ENCODE measurements at regions not wholly inside any gene's neighbourhood (a gene's known extent, or its start where the extent isn't known, plus 50 kb on each side); places are given as distances from the start of the nearest gene placed in this dataset.

DNA sequence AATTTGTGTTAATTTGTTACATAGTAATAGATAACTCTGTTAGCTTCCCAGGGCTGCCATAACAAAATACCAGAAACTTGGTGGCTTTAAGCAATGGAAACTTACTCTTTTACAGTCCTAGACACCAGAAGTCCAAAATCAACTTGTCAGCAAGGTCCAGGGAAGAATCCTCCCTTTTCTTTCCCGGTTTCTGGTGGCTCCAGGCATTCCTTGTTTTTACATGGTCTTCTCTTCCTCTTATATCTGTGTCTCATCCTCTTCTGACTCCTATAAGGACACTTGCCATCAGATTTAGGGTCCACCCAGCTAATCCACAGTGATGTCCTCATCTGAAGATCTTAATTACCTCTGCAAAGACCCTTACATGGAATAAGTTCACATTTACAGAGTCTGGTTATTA is 95.6 kb downstream of the DDX1 start:
- peaks cover 2% of the 10 kb centered on the region for H3K27me3 ChIP-seq (replicated peaks; ENCODE audit: control insufficient read depth, insufficient read depth, low read length)
- no peaks in the 10 kb centered on the region for H3K36me3 ChIP-seq (ENCODE audit: control insufficient read depth, insufficient read depth, low read length)
- H3K4me3 ChIP-seq (replicated peaks; ENCODE audit: low read depth, low read length) = no peak overlapping the region
- no peak for DNase-seq (ENCODE audit: extremely low read depth, insufficient read length)
- TF ChIP-seq, protein P1, sequence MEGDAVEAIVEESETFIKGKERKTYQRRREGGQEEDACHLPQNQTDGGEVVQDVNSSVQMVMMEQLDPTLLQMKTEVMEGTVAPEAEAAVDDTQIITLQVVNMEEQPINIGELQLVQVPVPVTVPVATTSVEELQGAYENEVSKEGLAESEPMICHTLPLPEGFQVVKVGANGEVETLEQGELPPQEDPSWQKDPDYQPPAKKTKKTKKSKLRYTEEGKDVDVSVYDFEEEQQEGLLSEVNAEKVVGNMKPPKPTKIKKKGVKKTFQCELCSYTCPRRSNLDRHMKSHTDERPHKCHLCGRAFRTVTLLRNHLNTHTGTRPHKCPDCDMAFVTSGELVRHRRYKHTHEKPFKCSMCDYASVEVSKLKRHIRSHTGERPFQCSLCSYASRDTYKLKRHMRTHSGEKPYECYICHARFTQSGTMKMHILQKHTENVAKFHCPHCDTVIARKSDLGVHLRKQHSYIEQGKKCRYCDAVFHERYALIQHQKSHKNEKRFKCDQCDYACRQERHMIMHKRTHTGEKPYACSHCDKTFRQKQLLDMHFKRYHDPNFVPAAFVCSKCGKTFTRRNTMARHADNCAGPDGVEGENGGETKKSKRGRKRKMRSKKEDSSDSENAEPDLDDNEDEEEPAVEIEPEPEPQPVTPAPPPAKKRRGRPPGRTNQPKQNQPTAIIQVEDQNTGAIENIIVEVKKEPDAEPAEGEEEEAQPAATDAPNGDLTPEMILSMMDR (IDR thresholded peaks at IDR 0.05; ENCODE audit: insufficient read depth, low read length, poor library complexity, severe bottlenecking) = no peak

GRCh38 chr2:15687720-15688119 is 96.1 kb downstream of the DDX1 start:
- DNase-seq (ENCODE audit: extremely low read depth, insufficient read length) = no peak
- TF ChIP-seq, protein P1 (IDR thresholded peaks at IDR 0.05; ENCODE audit: insufficient read depth, low read length, poor library complexity, severe bottlenecking) = no peak
- Histone ChIP-seq H3K27me3 (replicated peaks; ENCODE audit: control insufficient read depth, insufficient read depth, low read length) (peaks cover 2% of the 10 kb centered on the region), H3K4me3 (replicated peaks; ENCODE audit: low read depth, low read length) (no peak overlapping the region), H3K36me3 (ENCODE audit: control insufficient read depth, insufficient read depth, low read length) (no peaks in the 10 kb centered on the region)

- DNase-seq (ENCODE audit: extremely low read depth, insufficient read length) = no peak
- H3K27me3 ChIP-seq (replicated peaks; ENCODE audit: control insufficient read depth, insufficient read depth, low read length) = peaks cover 2% of the 10 kb centered on the region
Measured at GRCh38 chr2:15688924-15689568, 97.4 kb downstream of the DDX1 start.

DNA sequence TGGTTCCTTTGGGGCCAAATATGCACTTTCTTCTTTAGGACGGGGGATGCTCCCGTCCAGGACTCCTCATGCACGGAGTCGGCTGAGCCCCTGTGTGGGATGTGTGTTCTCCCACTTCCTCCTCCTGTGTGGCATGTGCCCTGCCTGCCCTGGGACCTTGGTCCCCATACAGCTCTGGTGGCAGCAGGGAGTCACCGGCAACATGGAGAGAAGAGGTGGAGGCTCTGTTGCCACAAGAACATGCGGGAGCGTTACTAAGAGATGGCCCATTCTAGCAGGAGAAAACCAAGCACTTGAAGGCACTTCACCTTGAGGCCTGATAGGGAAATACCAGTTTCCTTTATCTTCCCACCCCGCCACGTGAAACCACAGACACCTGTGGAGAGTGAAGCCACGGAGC is 98.0 kb downstream of the DDX1 start:
- Histone ChIP-seq H3K36me3 (ENCODE audit: control insufficient read depth, insufficient read depth, low read length) (no peaks in the 10 kb centered on the region), H3K27me3 (replicated peaks; ENCODE audit: control insufficient read depth, insufficient read depth, low read length) (peaks cover 2% of the 10 kb centered on the region), H3K4me3 (replicated peaks; ENCODE audit: low read depth, low read length) (no peak overlapping the region)
- DNase-seq (ENCODE audit: extremely low read depth, insufficient read length) = no peak
- TF ChIP-seq, protein P1 (IDR thresholded peaks at IDR 0.05; ENCODE audit: insufficient read depth, low read length, poor library complexity, severe bottlenecking) = no peak

More at GRCh38 chr2:15688924-15689568, 97.4 kb downstream of the DDX1 start:
- H3K36me3 ChIP-seq (ENCODE audit: control insufficient read depth, insufficient read depth, low read length) = no peaks in the 10 kb centered on the region
- H3K4me3 ChIP-seq (replicated peaks; ENCODE audit: low read depth, low read length) = no peak overlapping the region
- TF ChIP-seq, protein P1 (IDR thresholded peaks at IDR 0.05; ENCODE audit: insufficient read depth, low read length, poor library complexity, severe bottlenecking) = no peak

GRCh38 chr2:15691586-15692310 is 100.1 kb downstream of the DDX1 start:
- no peak for DNase-seq (ENCODE audit: extremely low read depth, insufficient read length)
- no peak overlapping the region for H3K4me3 ChIP-seq (replicated peaks; ENCODE audit: low read depth, low read length)
- TF ChIP-seq, protein P1 (IDR thresholded peaks at IDR 0.05; ENCODE audit: insufficient read depth, low read length, poor library complexity, severe bottlenecking) = no peak
- peaks cover 2% of the 10 kb centered on the region for H3K27me3 ChIP-seq (replicated peaks; ENCODE audit: control insufficient read depth, insufficient read depth, low read length)
- no peaks in the 10 kb centered on the region for H3K36me3 ChIP-seq (ENCODE audit: control insufficient read depth, insufficient read depth, low read length)

Measured in GM06990 (cell line).